Urinary bladder (tissue), 3 donors: ENCODE measurements at regions not wholly inside any gene's neighbourhood (a gene's known extent, or its start where the extent isn't known, plus 50 kb on each side); places are given as distances from the start of the nearest gene placed in this dataset.

Source experiments
- DNase-seq: peaks from one replicate; pipeline ENCODE4 v3.0.0-alpha.2; 2015; ENCODE audit errors: extremely low spot score
- H3K27ac ChIP-seq: one replicate; pipeline ENCODE4 v1.5.1; 2013; ENCODE audit warnings: low read depth, mild to moderate bottlenecking, moderate library complexity
- H3K36me3 ChIP-seq: one replicate; pipeline ENCODE4 v1.6.1; 2013; ENCODE audit warnings: mild to moderate bottlenecking, moderate library complexity; ENCODE audit not compliant: insufficient read depth
- H3K4me1 ChIP-seq: one replicate; pipeline ENCODE4 v1.6.1; 2013; ENCODE audit warnings: mild to moderate bottlenecking, moderate library complexity; ENCODE audit not compliant: insufficient read depth
- H3K4me3 ChIP-seq: one replicate; pipeline ENCODE4 v1.5.1; 2013; ENCODE audit warnings: low read depth, low read length
- WGBS: extraction: QIAGEN DNeasy Blood & Tissue Kit; methylation state at CpG from one replicate; pipeline ENCODE4 v1.1.7; 2013; 5-methylcytosine and 5-hydroxymethylcytosine counted together
- donor health status: healthy with polysubstance abuse.
- donor health status: healthy.

GRCh38 chr13:59495299-59495698 is 668.4 kb downstream of the DIAPH3 start:
- no peak for DNase-seq
- Histone ChIP-seq H3K4me3 (no peak overlapping the region), H3K4me1 (no peaks in the 10 kb centered on the region), H3K36me3 (no peaks in the 10 kb centered on the region), H3K27ac (no peak overlapping the region)
- 89% methylated on average over 4 of the region's 4 CpGs for WGBS

DNA sequence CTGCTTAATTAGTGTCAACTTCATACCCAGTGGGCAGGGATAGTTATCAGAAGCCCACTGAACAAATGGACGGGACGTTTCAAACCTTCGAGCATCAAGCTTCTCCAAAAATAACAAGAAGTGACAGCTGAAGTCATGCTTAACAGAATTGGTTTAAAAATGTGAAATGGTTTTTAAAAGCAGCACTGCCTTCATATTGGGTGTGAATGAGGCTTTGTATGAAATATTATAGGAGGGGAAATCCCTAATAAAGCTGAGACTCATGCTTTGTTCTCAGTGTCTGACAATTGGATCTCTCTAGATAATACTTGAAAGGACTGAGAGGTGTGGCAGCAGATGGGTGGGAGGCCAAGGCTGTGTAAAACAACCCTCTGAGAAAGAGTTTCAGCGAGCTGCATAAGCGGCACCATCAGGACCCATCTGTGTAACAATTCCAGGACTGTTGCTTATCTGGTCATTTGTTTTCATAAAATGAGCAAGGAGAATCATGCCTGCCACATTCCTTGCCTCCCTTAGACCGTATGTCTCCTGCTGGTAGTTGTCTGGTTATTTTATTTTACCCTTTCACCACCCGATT is 667.7 kb downstream of the DIAPH3 start:
- WGBS, result 55% methylated on average over 7 of the region's 7 CpGs
- no peaks in the 10 kb centered on the region for H3K36me3 ChIP-seq
- H3K27ac ChIP-seq, result no peak overlapping the region
- no peak overlapping the region for H3K4me3 ChIP-seq
- DNase-seq, result no peak
- H3K4me1 ChIP-seq, result no peaks in the 10 kb centered on the region

GRCh38 chr13:59497621-59498247 is 666.0 kb downstream of the DIAPH3 start:
- no peak for DNase-seq
- WGBS, result 85% methylated on average over 4 of the region's 4 CpGs

GRCh38 chr13:59501004-59501403 is 662.7 kb downstream of the DIAPH3 start:
- no peaks in the 10 kb centered on the region for H3K4me1 ChIP-seq
- no peak for DNase-seq
- 94% methylated on average over 4 of the region's 4 CpGs for WGBS
- no peak overlapping the region for H3K27ac ChIP-seq
- H3K36me3 ChIP-seq, result no peaks in the 10 kb centered on the region
- H3K4me3 ChIP-seq, result no peak overlapping the region

More at GRCh38 chr13:59497621-59498247, 666.0 kb downstream of the DIAPH3 start:
- no peak overlapping the region for H3K4me3 ChIP-seq
- no peak overlapping the region for H3K27ac ChIP-seq
- no peaks in the 10 kb centered on the region for H3K36me3 ChIP-seq
- H3K4me1 ChIP-seq, result no peaks in the 10 kb centered on the region

GRCh38 chr13:59504407-59504806 is 659.3 kb downstream of the DIAPH3 start:
- DNase-seq, result no peak
- Histone ChIP-seq H3K4me3 (no peak overlapping the region), H3K27ac (no peak overlapping the region), H3K4me1 (no peaks in the 10 kb centered on the region), H3K36me3 (no peaks in the 10 kb centered on the region)
- 59% methylated on average over 5 of the region's 5 CpGs for WGBS

DNA sequence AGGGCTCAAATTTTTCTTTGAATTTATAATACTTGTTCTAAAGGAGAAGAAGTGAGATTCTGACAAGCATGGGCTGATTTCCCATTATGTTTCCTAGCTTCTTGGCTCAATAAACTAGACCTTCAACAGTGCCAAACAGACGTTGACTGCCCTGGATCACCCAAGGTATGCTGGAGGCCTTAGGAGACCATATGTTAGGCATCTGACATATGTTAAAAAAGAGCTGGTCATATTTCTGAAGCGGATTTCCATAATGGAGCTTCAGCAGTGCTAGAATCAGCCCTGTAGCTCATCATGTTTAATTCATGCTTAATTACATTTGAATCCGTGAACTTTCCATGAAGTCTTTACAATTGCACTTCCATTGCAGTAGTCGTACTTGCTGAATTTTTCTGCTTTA is 653.3 kb downstream of the DIAPH3 start:
- Histone ChIP-seq H3K4me1 (no peaks in the 10 kb centered on the region), H3K27ac (no peak overlapping the region), H3K36me3 (no peaks in the 10 kb centered on the region), H3K4me3 (no peak overlapping the region)
- WGBS, result 73% methylated on average over 4 of the region's 4 CpGs
- no peak for DNase-seq

DNA sequence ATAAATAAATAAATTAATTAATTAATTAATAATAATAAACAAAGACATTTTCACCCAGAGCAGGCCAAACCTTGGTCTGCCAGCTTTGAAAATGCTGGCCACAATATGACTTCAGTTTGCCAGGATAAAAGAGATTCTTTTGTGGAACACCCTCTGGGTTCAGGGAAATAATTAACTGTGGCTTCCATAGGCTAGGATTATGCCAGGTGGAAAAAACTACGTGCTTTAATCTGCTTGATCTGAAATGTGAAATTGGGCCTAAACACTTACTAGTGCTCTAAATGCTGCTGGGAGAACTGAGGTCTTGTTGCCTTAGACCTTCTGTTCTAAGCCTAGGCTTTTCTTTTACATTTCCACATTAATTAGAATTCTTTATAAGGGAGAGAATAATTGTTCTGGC is 650.0 kb downstream of the DIAPH3 start:
- DNase-seq, result no peak
- 84% methylated on average over 1 of the region's 1 CpG for WGBS
- Histone ChIP-seq H3K27ac (no peak overlapping the region), H3K36me3 (no peaks in the 10 kb centered on the region), H3K4me1 (no peaks in the 10 kb centered on the region), H3K4me3 (no peak overlapping the region)

DNA sequence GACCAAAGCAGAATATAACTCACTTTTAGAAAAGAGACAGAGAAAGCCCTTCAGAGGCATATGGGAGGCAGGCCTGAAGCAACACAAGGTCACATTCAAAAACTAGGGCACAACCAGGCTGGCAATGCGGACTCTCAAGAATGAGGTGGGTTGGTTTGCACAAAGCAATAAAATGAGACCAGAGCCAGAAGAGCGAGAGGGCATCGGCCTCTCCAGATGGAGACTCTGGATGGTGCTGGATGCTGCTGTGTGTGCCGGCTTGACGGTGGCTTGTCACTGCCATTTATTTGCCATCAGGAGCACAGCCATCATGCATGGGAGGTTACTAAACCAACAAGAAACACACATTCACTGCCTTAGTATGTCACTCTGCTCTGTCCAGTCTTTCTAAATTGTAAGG is 649.4 kb downstream of the DIAPH3 start:
- H3K4me3 ChIP-seq, result no peak overlapping the region

DNA sequence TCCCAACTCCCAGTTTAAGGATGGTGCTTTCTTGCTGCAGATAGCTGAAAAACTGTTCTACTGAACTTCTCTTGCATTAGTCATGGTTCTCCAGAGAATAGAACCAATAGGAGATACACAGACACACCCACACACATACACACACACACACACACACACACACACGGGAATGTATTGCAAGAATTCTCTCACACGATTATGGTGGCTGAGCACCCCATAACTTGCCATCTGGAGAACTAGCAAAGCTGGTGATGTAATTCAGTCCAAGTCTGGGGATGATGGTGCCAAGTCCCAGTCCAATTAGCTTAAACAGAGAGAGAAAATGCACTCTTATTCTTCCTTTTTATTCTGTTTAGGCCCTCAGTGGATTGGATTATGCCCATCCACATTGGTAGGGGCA is 643.9 kb downstream of the DIAPH3 start:
- Histone ChIP-seq H3K4me1 (no peaks in the 10 kb centered on the region), H3K36me3 (no peaks in the 10 kb centered on the region), H3K27ac (no peak overlapping the region), H3K4me3 (no peak overlapping the region)
- 88% methylated on average over 2 of the region's 2 CpGs for WGBS
- no peak for DNase-seq

More for the DNA sequence above, 649.4 kb downstream of the DIAPH3 start:
- Histone ChIP-seq H3K36me3 (no peaks in the 10 kb centered on the region), H3K27ac (no peak overlapping the region), H3K4me1 (no peaks in the 10 kb centered on the region)
- WGBS, result 97% methylated on average over 5 of the region's 5 CpGs
- DNase-seq, result no peak

DNA sequence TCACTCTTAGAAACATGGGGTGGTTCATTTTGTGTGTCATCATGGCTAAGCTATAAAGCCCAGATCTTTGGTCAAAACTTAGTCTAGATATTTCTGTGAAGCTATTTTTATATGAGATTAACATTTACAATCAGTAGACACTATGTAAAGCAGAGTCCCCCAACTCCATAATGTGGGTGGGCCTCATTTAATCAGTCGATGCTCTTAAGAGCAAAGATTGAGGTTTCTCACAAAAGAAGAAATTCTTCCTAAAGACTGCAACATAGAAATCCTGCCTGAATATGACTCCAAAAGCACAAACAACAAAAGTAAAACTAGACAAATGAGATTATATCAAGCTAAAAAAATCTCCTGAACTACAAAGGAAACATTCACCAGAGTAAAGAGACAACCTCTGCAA is 642.2 kb downstream of the DIAPH3 start:
- Histone ChIP-seq H3K4me1 (no peaks in the 10 kb centered on the region), H3K27ac (no peak overlapping the region), H3K36me3 (no peaks in the 10 kb centered on the region), H3K4me3 (no peak overlapping the region)
- 96% methylated on average over 1 of the region's 1 CpG for WGBS
- DNase-seq, result no peak

- no peak for DNase-seq
- H3K4me1 ChIP-seq, result no peaks in the 10 kb centered on the region
Observed at GRCh38 chr13:59522652-59523051, 641.1 kb downstream of the DIAPH3 start.

GRCh38 chr13:59527500-59527899 is 636.2 kb downstream of the DIAPH3 start:
- no peak overlapping the region for H3K27ac ChIP-seq
- 91% methylated on average over 3 of the region's 3 CpGs for WGBS
- no peaks in the 10 kb centered on the region for H3K4me1 ChIP-seq
- DNase-seq, result no peak
- H3K4me3 ChIP-seq, result no peak overlapping the region
- no peaks in the 10 kb centered on the region for H3K36me3 ChIP-seq

More at GRCh38 chr13:59522652-59523051, 641.1 kb downstream of the DIAPH3 start:
- Histone ChIP-seq H3K27ac (no peak overlapping the region), H3K36me3 (no peaks in the 10 kb centered on the region), H3K4me3 (no peak overlapping the region)

- Histone ChIP-seq H3K36me3 (no peaks in the 10 kb centered on the region), H3K27ac (no peak overlapping the region), H3K4me1 (no peaks in the 10 kb centered on the region), H3K4me3 (no peak overlapping the region)
- WGBS, result 9% methylated on average over 9 of the region's 9 CpGs
- peak; percentile 31 for DNase-seq
Observed at GRCh38 chr13:59531571-59532091, 632.1 kb downstream of the DIAPH3 start.

DNA sequence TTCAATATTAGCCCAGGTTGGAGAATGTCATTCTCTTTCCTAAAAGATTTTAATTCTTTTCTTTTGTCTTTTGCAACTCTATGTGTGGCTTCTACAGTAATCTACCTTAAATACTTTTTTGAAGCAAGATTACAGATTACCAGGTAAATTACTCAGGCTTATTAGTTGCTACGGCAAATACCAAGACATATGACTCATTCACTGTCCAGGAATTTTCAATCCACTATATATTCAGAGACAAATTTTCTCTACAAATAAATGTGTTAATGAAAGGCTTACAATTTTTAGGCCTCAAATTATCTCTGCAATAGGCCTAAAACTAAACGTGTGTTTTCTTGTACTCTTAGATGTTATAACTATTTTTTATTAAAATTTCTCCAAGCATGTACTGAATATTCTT is 631.3 kb downstream of the DIAPH3 start:
- no peak overlapping the region for H3K4me3 ChIP-seq
- no peaks in the 10 kb centered on the region for H3K36me3 ChIP-seq
- H3K4me1 ChIP-seq, result no peaks in the 10 kb centered on the region
- H3K27ac ChIP-seq, result no peak overlapping the region
- DNase-seq, result no peak
- WGBS, result 85% methylated on average over 2 of the region's 2 CpGs
